HG03039 (cell line): ENCODE measurements at regions not wholly inside any gene's neighbourhood (a gene's known extent, or its start where the extent isn't known, plus 50 kb on each side); places are given as distances from the start of the nearest gene placed in this dataset.
"Not testable (repeated sequence)": the region's sequence is repeated elsewhere in the genome, so short reads cannot be mapped to it uniquely, and the experiment has no call there.

Experiments used
- ATAC-seq: cut with Tn5 transposase; IDR thresholded peaks from one replicate; pipeline ENCODE4 v1.9.1; 2021; ENCODE audit warnings: mild to moderate bottlenecking, moderate library complexity; ENCODE audit not compliant: unreplicated experiment

DNA sequence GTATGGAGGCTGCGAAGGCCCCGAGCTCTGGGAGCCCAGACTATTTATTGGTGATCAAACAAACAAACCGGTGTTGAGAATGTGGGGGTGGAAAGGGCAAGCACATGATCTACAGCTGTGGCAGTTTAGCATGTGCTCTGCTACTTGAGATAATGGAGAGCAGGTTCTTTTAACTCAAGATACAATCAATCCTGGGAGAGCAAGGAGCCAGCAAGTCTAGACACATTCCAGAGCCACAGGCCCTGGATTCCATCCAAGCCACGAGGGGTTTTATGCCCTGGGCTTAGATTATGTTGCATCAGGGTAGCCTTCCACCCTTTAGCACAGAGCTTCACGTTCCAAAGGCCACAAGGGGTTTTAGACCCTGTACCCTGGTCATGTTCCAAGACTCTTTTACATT is 355.9 kb upstream of the ARID1B start:
- not testable (repeated sequence) for ATAC-seq

DNA sequence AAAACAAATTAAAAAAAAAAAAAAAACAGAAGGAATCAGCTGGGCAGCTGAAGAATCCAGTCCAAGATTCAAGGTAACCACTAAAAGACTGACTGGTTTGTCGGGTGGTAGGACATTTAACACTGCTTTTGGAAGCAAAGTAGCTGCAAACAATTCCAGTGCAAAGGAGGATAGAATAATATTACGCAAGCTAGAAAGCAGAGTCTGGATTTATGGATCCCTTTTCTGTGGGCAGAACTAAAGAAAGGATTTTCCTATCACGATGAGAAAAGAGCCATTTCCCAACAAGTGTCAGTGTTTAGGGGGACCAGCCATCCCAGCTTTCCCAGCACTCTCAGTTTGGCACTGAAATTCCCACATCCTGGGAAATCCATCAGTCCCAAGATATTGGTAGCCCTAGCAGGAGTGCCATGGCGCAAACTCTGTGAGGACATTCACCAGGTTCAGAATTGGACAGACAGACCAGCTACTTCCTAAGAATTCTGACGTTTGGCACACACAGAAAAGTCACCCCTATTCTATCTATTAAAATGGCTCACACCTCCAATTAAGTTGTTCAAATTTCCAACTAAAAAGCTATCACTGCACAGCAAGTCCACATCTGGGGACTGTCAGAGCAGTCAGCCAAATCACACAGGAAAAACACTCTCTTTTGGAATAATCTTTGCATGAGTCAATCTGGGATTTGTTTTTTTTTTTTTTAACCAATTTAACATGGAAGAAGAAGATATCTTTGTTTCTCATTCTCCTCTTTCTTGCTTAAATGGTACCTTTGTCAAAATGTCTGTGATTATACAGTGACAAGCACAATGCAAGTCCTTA is 356.8 kb upstream of the ARID1B start:
- no peak for ATAC-seq

DNA sequence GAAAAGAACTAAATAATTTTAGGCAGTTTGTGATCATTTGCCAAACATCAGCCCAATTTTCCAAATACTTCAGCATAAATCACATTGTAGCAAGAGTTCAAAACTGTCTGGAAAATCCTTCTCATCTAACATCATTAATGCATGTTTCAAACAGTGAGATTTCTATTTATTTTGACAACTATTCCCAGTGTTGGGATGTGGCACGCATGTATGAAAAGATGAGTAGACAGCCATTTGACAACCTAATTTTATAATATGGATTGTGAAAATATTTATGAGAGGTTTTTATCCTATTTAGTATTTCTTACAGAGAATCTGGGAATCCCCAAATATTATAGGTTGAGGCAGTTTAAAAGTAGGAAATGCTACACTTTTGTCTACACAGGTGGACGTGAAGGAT is 357.6 kb upstream of the ARID1B start:
- ATAC-seq, result no peak

DNA sequence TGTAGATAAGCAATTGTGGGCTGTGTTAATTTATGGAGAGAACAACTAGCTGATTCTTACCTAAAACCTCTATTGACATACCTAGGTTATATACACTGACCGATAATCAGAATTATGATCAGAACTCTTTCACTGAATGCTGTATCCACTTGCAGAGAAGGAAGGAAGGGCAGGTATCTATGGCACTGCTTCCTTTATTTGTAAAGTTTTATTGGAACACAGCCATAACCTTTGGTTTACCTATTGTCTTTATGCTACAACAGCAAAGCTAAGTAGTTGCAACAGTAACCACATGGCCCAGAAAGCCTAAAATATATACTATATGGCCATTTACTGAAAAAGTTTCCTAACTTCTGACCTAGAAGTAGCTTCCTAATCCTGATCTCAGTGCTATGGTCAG is 358.9 kb upstream of the ARID1B start:
- ATAC-seq, result no peak

DNA sequence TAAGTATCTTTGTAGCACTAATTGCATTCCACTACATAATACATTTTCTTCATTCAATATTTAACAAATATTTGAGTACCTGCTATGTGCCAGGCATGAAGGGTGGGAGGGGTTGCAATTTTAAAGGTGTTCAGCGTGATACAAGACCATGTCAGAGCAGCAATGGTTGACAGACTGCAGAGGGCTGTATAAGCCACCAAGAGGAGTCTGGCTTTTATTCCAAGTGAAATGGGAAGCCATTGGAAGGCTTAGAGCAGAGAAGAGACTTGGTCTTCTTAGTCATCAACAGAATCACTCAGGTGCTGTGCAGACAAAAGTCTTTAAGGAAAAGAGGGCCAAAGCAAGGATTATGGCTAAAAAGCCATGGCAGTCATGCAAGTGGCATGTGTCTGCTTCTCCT is 360.8 kb upstream of the ARID1B start:
- no peak for ATAC-seq

DNA sequence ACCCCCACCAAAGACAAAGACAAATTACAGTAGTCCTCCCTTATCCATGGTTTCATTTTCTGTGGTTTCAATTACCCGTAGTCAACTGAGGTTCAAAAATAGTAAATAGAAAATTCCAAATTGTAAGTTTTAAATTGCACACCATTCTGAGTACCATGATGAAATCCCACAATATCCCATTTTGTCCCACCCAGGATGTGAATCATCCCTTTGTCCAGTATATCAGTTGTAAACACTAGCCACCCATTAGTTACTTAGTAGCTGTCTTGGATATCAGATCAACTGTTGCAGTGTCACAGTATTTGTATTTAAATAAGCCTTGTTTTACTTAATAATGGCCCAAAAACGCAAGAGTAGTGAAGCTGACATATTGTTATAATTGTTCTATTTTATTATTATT is 364.0 kb upstream of the ARID1B start:
- no peak for ATAC-seq

DNA sequence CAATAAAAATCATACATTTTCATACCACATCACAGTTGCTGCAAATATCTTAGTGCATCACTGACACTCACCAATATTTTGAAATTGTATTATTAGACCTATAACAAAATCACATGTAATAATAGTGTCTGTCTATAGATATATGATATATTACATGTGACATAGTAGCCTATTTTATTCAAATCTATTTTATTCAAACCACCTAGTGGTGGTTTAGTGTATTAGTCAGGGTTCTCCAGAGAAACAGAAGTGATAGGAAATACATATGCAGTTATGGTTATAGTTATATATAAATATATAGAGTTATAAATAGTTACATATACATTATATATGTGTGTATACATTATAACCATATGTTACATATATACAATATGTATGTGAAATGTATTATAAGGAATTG is 366.5 kb upstream of the ARID1B start:
- ATAC-seq, result no peak

DNA sequence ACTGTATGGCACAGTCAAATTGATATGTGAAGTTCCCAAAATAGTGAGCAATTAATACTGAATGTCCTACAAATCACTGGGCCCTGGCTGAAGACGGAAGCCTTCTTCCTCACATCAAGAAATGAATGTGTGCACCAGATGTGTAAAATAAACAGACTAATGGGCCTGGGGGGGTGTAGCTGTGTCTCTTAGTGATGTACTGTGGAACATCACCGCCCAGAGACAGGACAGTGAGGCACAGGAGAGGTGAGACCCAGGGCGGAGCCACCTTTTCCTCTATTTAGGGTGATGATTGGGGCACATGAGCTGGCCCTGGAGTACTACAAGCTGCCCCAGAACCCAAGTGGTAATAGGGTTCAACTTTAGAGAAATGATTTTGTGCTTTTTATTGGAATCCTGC is 368.5 kb upstream of the ARID1B start:
- ATAC-seq, result no peak

DNA sequence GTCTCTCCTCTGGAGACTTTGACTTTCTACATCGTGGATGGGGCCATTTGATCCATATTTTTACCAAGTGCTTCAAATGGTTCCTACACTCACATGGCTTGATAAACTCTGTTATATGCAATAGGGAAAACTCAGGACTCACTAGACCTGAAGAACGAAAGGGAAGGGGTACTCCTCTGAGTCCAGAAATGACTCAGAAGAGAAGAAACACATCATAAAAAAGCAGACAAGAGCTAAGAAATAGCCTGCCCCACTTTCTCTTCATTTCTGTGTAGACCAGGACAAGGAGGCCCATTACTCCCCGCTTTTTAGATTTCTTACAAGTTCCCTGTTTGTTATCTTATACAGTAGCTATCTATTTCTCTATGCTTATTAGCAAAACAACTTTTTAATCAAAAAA is 369.8 kb upstream of the ARID1B start:
- no peak for ATAC-seq

DNA sequence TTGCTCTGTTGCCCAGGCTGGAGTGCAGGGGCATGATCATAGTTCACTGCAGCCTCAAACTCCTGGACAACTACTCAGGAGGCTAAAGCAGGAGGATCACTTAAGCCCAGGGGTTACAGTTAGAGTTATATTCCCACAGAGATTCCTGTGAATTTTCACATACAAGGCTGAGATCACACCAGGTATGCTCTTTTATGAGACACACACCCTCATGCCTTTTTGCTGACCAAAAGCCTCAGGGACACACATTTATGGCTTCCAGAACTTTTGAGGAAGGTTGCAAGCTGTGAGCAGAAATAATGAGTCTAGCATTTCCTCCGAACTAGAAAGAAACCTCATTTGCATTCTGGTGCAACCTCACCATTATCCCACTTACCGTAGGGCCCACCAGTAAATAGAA is 370.5 kb upstream of the ARID1B start:
- ATAC-seq, result no peak

DNA sequence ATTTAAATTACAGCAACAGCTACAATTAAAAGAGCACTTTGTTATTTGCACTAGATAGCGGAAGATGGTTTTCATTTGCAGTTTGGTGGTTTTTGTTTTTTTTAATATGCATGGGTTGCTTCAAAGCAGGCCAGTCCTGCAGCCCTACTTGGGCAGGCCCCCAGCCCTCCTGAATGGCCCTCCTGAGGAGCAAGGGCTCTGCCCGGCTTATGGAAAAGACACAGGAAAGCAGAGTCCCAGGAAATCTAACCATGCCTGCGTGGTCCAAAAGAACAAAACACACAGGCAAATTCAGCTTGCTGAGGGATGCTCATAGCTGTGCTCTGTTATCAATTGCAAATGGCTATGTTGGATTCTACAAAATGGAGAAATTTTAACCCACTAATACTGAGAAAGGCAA is 371.1 kb upstream of the ARID1B start:
- ATAC-seq, result no peak

DNA sequence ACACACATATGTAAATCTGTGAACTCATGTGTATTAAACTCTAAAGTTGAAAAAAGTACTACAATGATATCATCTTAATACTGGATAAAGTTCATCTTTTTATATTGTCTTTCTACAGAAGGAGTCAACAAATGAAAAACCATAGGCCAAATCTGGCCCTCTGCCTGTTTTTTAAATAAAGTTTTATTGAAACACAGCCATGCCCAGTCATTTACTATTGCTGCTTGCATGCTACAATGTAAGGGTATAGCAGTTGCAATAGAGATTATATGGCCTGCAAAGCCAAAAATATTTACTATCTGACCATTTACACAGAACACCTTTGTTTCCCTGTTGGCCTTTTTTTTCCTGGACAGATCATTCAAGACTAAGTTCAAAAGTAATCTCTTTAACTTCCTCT is 374.6 kb upstream of the ARID1B start:
- no peak for ATAC-seq

DNA sequence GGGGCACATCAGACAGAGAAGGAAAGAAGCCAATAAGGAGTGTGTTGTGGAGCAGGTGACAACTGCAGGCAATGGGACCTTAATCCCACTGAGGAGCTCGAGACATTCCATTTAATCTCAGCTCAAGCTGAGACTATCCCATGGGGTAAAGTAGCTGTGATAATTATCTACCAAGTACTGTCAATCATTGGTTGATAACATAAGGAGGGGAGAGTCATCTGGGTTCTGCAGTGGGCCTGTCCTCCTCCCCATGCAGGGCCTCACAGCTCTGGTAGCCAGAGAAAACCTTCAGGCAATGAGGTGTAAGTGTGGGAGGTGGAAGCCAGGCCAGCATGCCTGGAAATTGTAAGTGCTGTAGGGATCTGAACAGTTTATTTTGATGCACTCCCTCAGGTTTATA is 375.0 kb upstream of the ARID1B start:
- ATAC-seq, result no peak

DNA sequence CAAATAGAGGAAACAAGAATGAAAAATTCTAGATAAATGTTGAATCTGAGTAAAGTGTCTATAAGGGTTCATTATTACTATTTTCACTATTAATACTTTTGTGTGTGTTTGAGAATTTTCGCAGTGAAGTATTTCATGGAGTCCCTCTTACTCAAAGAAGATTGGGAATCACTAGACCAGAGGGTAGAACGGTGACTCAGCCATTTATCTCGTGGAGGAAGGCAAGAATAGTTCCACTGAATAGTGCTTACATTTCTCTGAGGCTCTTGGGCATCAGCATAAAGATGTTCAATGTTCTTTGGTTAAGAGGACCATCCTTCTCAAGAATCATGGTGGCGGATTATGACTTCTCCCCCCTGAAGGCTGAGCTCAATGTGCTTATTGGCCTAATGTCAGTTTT is 376.7 kb upstream of the ARID1B start:
- ATAC-seq, result no peak

DNA sequence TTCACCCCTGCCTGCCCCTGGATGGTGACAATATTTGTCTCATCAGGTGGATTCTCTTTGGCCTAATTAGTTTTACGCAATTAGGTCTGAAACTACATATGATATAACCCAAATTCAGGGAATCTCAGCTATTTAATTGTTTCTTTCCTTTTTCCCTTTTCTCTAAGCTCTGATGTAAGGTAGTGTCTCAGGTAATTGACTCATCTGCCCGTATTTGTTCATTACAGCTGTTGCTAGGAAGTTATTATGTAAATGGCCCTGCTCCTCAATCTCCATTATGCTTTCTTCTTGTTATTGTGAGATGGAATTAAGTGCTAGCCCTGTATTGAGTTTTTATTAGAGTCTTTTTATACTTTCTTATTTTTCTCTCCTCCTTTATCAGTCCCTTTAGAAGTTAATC is 378.2 kb upstream of the ARID1B start:
- ATAC-seq, result no peak

DNA sequence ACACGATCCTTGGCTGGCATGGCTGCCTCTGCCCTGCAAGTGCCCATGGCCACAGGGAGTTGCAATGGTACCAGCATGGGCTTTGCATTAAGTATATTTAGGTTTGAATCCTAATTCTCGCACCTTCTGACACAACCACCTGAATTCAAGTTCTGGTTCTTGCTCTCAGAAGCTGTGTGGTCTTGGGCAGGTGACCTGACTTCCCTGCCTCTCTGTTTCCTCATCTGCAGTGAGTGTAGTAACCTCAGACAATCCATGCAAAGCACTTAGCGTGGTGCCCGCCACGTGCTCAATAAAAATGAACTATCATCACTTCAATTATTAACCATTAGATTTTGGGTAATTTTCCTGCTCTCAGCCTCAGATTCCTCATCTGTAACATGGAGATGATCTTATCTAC is 378.8 kb upstream of the ARID1B start:
- ATAC-seq, result no peak

DNA sequence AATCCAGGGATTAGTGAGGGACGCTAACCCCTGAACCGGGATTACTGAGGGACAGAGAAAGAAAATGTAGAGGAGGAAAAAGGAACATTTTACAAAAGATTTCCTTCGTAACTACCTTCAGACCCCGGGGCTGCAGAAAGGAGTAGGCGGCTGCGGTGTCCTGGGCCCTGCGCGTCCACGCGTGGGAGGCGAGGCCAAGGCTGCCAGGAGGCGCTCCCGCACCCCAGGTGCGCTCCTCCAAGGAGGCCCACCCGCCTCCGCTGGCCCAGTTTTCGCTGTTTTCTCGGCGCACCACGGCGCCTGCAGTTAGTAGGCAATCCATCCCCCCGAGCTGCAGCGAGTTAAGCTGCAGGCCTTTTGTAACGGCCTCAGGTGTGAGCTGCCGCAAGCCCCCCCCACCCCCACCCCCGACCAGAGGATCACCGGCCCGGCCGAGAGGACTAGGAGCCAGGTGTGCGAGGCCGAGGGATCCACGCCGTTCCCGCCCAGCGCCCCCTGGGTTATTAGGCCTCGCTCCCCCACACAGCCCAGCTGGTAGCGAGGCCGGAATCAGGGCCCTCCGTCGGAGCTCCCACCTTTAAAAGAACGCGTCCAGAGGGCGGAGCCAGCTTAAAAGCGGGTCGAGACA is 380.3 kb upstream of the ARID1B start:
- no peak for ATAC-seq

DNA sequence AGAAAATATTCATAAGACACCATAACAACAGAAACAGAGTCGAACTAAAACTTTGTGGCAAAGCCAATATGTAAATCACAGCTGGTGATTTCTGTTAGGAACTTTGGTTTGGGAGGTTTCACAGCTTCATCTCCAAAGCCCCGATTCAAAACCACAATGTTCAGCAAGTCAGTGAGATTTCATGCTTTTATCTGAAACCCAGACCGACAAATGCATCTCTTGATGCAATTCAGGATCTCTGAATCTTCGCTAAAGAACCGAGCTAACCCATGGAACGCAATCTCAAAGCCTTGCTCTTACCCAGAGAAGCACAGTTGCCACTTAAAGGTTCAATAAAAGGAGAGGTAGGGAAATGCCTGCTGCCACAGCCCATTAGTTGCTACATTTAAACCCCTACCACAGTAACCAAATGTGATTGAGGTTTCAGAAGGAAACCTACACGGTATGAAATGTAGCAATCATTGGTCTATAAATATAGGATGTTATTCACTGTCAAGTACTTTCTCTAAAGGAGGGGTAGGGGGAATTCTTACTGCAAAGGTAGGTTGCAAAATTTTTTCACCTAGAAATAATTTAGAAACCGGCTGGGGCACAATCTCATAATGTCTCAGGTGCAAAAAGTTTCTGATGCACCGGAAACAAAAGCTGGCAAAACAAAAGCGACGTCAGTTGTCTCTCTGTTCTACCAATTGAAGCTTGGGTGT is 381.0 kb upstream of the ARID1B start:
- peak; percentile 55 for ATAC-seq

DNA sequence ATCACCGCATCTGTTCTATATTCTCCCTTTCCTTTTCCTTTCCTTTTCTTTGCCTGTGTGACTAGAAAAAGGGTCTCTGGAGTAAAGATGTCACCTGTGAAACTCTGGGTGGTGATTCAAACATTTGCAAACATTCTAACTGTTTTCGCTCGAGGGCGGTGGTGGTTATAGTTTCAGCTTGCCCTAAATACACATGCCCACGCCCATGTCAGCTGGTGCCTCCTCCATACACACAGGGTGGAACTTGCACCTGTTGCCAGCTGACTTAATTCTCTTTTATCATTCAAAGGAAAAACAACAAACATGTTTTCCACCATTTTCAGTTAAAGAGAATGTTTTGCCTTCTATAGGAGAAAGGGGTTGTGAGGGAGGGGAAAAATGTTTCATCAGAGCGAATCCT is 381.9 kb upstream of the ARID1B start:
- ATAC-seq, result peak; percentile 47

DNA sequence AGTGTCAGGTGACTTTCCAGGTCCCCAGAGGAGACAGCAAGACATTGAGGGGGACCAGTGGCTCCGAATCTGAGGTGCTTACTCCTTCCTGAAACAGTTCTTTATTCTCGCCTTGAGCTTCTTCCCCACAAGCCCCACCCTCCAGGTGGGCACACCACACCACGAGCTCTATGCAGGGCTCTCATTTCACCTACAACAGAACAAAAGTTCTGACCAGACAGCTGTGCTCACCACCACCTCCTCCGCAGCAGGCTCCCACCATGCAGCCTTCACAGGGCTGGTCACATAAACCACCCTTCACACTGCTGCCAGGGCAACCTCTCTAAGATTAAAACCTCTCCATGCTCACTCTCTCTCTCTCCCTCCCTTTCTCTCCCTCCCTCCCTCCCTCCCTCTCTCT is 384.5 kb upstream of the ARID1B start:
- no peak for ATAC-seq

DNA sequence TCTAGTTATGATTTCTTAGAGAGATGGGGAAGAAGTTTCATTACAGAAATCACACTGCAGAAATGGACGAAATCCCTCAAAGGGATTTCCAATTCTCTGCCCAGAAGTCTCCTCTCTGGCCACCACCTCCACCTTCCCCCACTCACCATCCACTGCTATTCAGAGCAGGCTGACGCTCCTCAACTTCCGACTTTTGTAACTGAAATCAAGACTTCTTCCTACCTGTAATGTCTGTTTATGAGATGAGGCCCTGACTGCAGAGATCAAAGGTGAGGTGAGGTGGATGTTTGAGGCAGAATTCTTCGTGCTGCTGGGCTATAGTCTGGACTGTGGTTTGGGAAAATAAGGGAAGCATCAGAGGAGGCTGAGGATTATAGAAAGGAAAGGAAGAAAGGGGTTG is 385.2 kb upstream of the ARID1B start:
- ATAC-seq, result no peak

DNA sequence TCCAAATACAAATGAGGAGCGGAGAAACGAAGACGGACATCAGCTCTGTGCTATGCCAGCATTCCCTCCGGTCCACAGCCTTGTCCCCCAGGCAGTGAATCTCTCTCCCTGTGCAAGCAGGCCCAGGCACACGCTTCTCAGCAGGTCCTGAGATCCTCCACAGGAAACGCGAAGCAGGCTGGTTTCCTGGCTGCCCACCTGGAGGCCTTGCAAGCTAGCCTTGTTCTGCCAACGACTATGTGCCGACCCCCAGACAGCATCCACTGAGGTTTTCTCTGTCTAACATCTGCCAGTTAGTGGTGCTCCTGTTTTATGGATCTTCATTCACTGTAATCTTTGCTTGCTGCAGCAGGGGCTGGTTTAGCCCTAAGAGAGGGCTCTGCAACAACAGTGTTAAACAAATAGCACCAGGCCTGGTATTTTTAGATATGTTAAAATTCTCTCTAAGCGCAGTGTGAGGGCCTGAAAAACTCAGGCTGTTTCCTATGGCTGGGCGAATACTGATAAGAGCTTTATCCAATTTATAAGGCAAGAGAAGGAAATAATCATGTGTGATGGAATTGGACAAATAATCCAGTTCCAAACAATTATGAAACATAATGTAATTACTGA is 386.0 kb upstream of the ARID1B start:
- ATAC-seq, result no peak
